ENCODE measurements at regions not wholly inside any gene's neighbourhood (a gene's known extent, or its start where the extent isn't known, plus 50 kb on each side); places are given as distances from the start of the nearest gene placed in this dataset.

- DNase-seq, result no peak
- Histone ChIP-seq H3K4me1 (no peaks in the 10 kb centered on the region), H3K27ac (replicated peaks) (no peak overlapping the region), H3K27me3 (ENCODE audit: low read depth) (peaks cover 7% of the 10 kb centered on the region), H3K36me3 (no peaks in the 10 kb centered on the region), H3K9me3 (replicated peaks) (no peaks in the 10 kb centered on the region), H3K4me3 (no peak overlapping the region)
- intact Hi-C loops (cut with micrococcal nuclease), result no loop called here
- TF ChIP-seq, protein P1, sequence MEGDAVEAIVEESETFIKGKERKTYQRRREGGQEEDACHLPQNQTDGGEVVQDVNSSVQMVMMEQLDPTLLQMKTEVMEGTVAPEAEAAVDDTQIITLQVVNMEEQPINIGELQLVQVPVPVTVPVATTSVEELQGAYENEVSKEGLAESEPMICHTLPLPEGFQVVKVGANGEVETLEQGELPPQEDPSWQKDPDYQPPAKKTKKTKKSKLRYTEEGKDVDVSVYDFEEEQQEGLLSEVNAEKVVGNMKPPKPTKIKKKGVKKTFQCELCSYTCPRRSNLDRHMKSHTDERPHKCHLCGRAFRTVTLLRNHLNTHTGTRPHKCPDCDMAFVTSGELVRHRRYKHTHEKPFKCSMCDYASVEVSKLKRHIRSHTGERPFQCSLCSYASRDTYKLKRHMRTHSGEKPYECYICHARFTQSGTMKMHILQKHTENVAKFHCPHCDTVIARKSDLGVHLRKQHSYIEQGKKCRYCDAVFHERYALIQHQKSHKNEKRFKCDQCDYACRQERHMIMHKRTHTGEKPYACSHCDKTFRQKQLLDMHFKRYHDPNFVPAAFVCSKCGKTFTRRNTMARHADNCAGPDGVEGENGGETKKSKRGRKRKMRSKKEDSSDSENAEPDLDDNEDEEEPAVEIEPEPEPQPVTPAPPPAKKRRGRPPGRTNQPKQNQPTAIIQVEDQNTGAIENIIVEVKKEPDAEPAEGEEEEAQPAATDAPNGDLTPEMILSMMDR (IDR thresholded peaks at IDR 0.05; ENCODE audit: borderline replicate concordance), result no peak
Measured at GRCh38 chr2:5562426-5562825, 129.8 kb upstream of the SOX11 start.

GRCh38 chr2:5562865-5563264 is 129.3 kb upstream of the SOX11 start:
- Histone ChIP-seq H3K4me3 (no peak overlapping the region), H3K4me1 (no peaks in the 10 kb centered on the region), H3K27me3 (ENCODE audit: low read depth) (peaks cover 7% of the 10 kb centered on the region), H3K27ac (replicated peaks) (no peak overlapping the region), H3K9me3 (replicated peaks) (no peaks in the 10 kb centered on the region), H3K36me3 (no peaks in the 10 kb centered on the region)
- intact Hi-C loops (cut with micrococcal nuclease), result no loop called here
- TF ChIP-seq, protein P1 (IDR thresholded peaks at IDR 0.05; ENCODE audit: borderline replicate concordance), result no peak
- DNase-seq, result no peak

DNA sequence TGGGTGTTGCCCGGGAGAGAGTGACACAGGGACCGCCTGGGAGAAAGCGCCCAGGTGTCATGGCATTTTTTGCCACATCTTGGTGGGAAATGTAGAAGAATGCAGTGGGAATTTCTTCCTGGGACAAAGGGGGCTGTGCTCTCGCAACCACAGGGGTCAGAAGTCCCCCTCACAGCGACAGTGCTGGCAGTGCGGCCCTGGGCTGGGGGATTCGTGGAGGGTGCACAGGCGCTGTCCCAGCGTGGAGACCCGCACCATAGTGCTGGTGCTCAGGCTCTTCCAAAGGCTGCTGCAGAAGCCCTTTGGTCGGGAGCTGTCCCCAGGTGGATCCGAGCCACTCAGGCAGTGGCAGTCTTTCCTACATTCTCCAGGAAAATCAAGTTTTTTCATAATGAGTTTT is 128.8 kb upstream of the SOX11 start:
- no peak overlapping the region for H3K4me3 ChIP-seq
- no peak overlapping the region for H3K27ac ChIP-seq (replicated peaks)
- TF ChIP-seq, protein P1 (IDR thresholded peaks at IDR 0.05; ENCODE audit: borderline replicate concordance), result no peak
- peaks cover 7% of the 10 kb centered on the region for H3K27me3 ChIP-seq (ENCODE audit: low read depth)
- no peaks in the 10 kb centered on the region for H3K36me3 ChIP-seq
- no peaks in the 10 kb centered on the region for H3K4me1 ChIP-seq
- intact Hi-C loops (cut with micrococcal nuclease), result no loop called here
- H3K9me3 ChIP-seq (replicated peaks), result no peaks in the 10 kb centered on the region
- DNase-seq, result no peak

DNA sequence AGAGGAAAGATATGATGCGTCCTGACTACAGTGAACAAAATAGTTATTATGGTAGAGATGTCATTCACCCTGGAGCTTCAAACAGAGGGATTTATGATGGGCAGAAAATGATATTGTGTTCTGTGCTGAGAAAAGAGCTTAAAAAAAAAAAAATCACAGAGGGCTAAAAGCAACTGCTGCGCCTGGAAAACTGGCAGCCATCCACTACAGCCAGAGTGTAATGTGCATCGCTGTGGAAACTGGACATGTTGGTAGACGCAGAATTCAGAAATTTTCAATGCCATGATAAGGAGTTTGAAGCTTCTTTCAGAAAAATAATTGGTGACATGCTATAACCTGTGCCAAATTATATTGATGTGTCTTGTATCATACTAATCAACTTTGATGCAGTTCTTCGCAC is 122.9 kb upstream of the SOX11 start:
- no peaks in the 10 kb centered on the region for H3K9me3 ChIP-seq (replicated peaks)
- no peak overlapping the region for H3K4me3 ChIP-seq
- intact Hi-C loops (cut with micrococcal nuclease), result no loop called here
- H3K4me1 ChIP-seq, result no peaks in the 10 kb centered on the region
- TF ChIP-seq, protein P1 (IDR thresholded peaks at IDR 0.05; ENCODE audit: borderline replicate concordance), result no peak
- H3K27ac ChIP-seq (replicated peaks), result no peak overlapping the region
- no peak for DNase-seq
- H3K27me3 ChIP-seq (ENCODE audit: low read depth), result peaks cover 6% of the 10 kb centered on the region
- no peaks in the 10 kb centered on the region for H3K36me3 ChIP-seq

GRCh38 chr2:5576015-5576414 is 116.2 kb upstream of the SOX11 start:
- no peaks in the 10 kb centered on the region for H3K36me3 ChIP-seq
- H3K27ac ChIP-seq (replicated peaks), result no peak overlapping the region
- TF ChIP-seq, protein P1 (IDR thresholded peaks at IDR 0.05; ENCODE audit: borderline replicate concordance), result no peak
- H3K4me3 ChIP-seq, result no peak overlapping the region
- intact Hi-C loops (cut with micrococcal nuclease), result no loop called here
- no peaks in the 10 kb centered on the region for H3K27me3 ChIP-seq (ENCODE audit: low read depth)
- H3K4me1 ChIP-seq, result no peaks in the 10 kb centered on the region
- no peak for DNase-seq
- peaks cover 24% of the 10 kb centered on the region for H3K9me3 ChIP-seq (replicated peaks)

DNA sequence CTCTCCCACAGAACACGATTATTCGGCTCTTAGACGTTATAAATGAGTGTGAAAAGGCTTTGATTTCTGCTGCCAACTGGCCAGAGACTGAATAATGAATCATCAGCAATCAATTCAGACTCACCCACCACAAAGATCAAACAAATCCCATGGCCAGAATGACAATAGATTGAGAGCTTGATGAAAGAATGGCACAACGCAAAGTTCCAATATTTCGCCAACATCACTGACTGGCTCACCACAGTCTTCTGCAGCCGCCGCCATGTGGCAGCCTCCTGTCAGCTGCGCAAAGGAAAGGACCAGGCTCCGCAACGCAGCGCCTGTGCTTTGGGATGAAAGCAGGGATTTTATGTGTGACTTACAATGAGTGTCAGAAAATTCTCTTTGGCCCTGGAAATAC is 104.4 kb upstream of the SOX11 start:
- TF ChIP-seq, protein P1 (IDR thresholded peaks at IDR 0.05; ENCODE audit: borderline replicate concordance), result no peak
- DNase-seq, result no peak
- Histone ChIP-seq H3K4me1 (no peaks in the 10 kb centered on the region), H3K27ac (replicated peaks) (no peak overlapping the region), H3K36me3 (no peaks in the 10 kb centered on the region), H3K27me3 (ENCODE audit: low read depth) (peaks cover 34% of the 10 kb centered on the region), H3K9me3 (replicated peaks) (no peaks in the 10 kb centered on the region), H3K4me3 (no peak overlapping the region)
- intact Hi-C loops (cut with micrococcal nuclease), result no loop called here

All from left ventricle myocardium inferior (tissue), 1 donor.